Mesendoderm (in vitro differentiated cells): ENCODE measurements at regions not wholly inside any gene's neighbourhood (a gene's known extent, or its start where the extent isn't known, plus 50 kb on each side); places are given as distances from the start of the nearest gene placed in this dataset.

Experiments used
- DNase-seq: peaks from one replicate; pipeline ENCODE4 v3.0.0; 2013
- H2AK5ac ChIP-seq: 2 replicates; pipeline ENCODE4 v1.6.1; 2013; ENCODE audit warnings: low read length, inconsistent platforms
- H2BK120ac ChIP-seq: 2 replicates; pipeline ENCODE4 v1.6.1; 2013; ENCODE audit warnings: low read depth, mild to moderate bottlenecking, low read length, moderate library complexity, mixed read lengths
- H2BK15ac ChIP-seq: replicated peaks from 2 replicates; pipeline ENCODE4 v1.6.1; 2013; ENCODE audit warnings: low read depth, mild to moderate bottlenecking, moderate library complexity
- H2BK5ac ChIP-seq: 2 replicates; pipeline ENCODE4 v1.6.1; 2013; ENCODE audit warnings: low read length, inconsistent platforms
- H3K18ac ChIP-seq: 2 replicates; pipeline ENCODE4 v1.6.1; 2013; ENCODE audit warnings: mild to moderate bottlenecking, low read length, mixed read lengths
- H3K23ac ChIP-seq: one replicate; pipeline ENCODE4 v1.6.1; 2013; ENCODE audit warnings: low read length
- H3K27ac ChIP-seq: 2 replicates; pipeline ENCODE4 v1.5.1; 2013; ENCODE audit warnings: low read depth, mild to moderate bottlenecking, inconsistent platforms, low read length, moderate library complexity
- H3K27me3 ChIP-seq: 2 replicates; pipeline ENCODE4 v1.6.1; 2013; ENCODE audit warnings: low read length, control low read depth, mild to moderate bottlenecking, inconsistent platforms; ENCODE audit not compliant: insufficient read depth, poor library complexity
- H3K36me3 ChIP-seq: 2 replicates; pipeline ENCODE4 v1.6.1; 2013; ENCODE audit warnings: low read length, inconsistent platforms; ENCODE audit not compliant: control insufficient read depth, insufficient read depth
- H3K4ac ChIP-seq: one replicate; pipeline ENCODE4 v1.6.1; 2013; ENCODE audit warnings: low read depth, mild to moderate bottlenecking, low read length, moderate library complexity
- H3K4me1 ChIP-seq: 2 replicates; pipeline ENCODE4 v1.6.1; 2013; ENCODE audit warnings: low read depth, low read length, inconsistent platforms; ENCODE audit not compliant: control insufficient read depth
- H3K4me2 ChIP-seq: 2 replicates; pipeline ENCODE4 v1.6.1; 2013; ENCODE audit warnings: low read length
- H3K4me3 ChIP-seq: 2 replicates; pipeline ENCODE4 v1.5.1; 2013; ENCODE audit warnings: mild to moderate bottlenecking, low read length
- H3K56ac ChIP-seq: one replicate; pipeline ENCODE4 v1.6.1; 2013; ENCODE audit warnings: low read length
- H3K79me1 ChIP-seq: 2 replicates; pipeline ENCODE4 v1.6.1; 2013; ENCODE audit warnings: low read length, inconsistent platforms
- H3K79me2 ChIP-seq: 2 replicates; pipeline ENCODE4 v1.6.1; 2013; ENCODE audit warnings: mild to moderate bottlenecking, low read length; ENCODE audit not compliant: control insufficient read depth, insufficient read depth
- H3K9ac ChIP-seq: 2 replicates; pipeline ENCODE4 v1.6.1; 2013; ENCODE audit warnings: low read length, inconsistent platforms
- H4K5ac ChIP-seq: one replicate; pipeline ENCODE4 v1.6.1; 2013; ENCODE audit warnings: low read length
- H4K8ac ChIP-seq: one replicate; pipeline ENCODE4 v1.6.1; 2013; ENCODE audit warnings: low read depth, mild to moderate bottlenecking, control low read depth, low read length, moderate library complexity
- WGBS: extraction: QIAGEN DNeasy Blood & Tissue Kit; methylation state at CpG from one replicate; pipeline ENCODE4 v1.1.7; 2013; ENCODE audit warnings: low lambda C conversion rate, missing lambda C conversion rate; ENCODE audit not compliant: insufficient coverage; ENCODE audit errors: extremely low coverage; 5-methylcytosine and 5-hydroxymethylcytosine counted together

DNA sequence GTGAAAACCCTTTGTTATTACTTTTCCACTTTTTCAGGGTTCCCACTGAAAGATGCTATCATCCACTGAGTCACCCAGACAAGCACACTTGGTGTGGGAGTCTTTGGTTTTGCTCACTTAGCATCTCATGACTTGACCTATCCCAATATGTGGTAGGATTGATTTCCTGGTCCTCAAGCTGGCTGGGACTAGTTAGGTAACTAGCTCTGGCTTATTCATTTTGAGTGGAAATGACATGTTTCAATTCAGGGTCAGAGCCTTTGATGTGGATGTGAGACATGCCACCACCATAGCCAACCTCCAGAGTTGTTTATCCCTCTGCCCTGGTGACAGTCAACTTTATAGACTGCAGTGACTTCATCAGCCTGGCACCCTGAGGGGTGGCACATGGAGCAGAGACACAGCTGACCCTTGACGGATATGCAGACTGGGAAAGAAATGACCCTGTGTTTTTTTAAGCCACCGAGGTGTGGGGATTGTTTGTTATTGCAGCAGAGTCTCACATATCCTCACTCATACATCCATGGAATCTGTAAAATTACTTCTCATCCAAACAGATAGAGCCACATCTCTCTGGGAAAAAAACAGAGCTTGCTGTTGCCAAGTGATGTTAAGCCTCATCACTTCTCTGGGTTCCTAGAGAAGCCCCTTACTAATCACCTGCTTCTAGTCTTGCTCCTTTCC, 699.9 kb downstream of the MATN1 start:
- Histone ChIP-seq H3K9ac (no peak overlapping the region), H3K18ac (no peak overlapping the region), H2BK15ac (no peak overlapping the region), H3K4ac (no peak overlapping the region), H2BK120ac (no peak overlapping the region), H3K56ac (no peak overlapping the region), H3K27me3 (no peaks in the 10 kb centered on the region), H4K5ac (no peak overlapping the region), H3K36me3 (no peaks in the 10 kb centered on the region), H3K79me2 (no peaks in the 10 kb centered on the region), H3K4me2 (no peak overlapping the region), H3K4me1 (no peaks in the 10 kb centered on the region), H2AK5ac (no peak overlapping the region), H3K4me3 (no peak overlapping the region), H3K79me1 (no peaks in the 10 kb centered on the region), H3K23ac (no peak overlapping the region), H2BK5ac (no peak overlapping the region), H3K27ac (no peak overlapping the region), H4K8ac (no peak overlapping the region)
- no peak for DNase-seq
- WGBS = no CpG with 5 or more reads among the region's 2 CpGs

DNA sequence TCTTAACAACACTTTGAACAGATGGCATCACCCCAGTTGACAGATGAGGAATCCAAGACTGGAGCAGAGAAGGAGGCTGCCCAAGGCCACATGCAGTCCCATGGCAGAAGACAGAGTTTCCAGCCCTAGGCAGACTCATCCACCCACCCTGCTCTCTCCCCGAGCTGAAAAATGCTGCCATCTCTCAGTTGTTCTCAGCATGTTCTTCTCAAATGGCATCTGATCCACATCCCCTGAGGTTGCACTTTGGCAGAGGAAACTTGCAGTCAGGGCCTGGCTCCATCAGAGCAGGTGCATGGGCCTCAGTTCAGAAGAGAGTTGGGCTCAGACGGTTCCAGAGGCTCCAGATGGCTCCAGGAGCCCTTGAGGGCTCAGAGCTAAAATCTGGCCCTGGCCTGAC, 709.4 kb downstream of the MATN1 start:
- Histone ChIP-seq H3K56ac (no peak overlapping the region), H2BK15ac (no peak overlapping the region), H2BK5ac (no peak overlapping the region), H3K36me3 (no peaks in the 10 kb centered on the region), H3K9ac (no peak overlapping the region), H3K4me3 (no peak overlapping the region), H3K27ac (no peak overlapping the region), H3K4ac (no peak overlapping the region), H3K18ac (no peak overlapping the region), H2AK5ac (no peak overlapping the region), H2BK120ac (no peak overlapping the region), H4K5ac (no peak overlapping the region), H3K4me1 (no peaks in the 10 kb centered on the region), H3K23ac (no peak overlapping the region), H3K27me3 (no peaks in the 10 kb centered on the region), H3K4me2 (no peak overlapping the region), H3K79me2 (no peaks in the 10 kb centered on the region), H3K79me1 (no peaks in the 10 kb centered on the region), H4K8ac (no peak overlapping the region)
- no peak for DNase-seq
- no CpG with 5 or more reads among the region's 2 CpGs for WGBS

DNA sequence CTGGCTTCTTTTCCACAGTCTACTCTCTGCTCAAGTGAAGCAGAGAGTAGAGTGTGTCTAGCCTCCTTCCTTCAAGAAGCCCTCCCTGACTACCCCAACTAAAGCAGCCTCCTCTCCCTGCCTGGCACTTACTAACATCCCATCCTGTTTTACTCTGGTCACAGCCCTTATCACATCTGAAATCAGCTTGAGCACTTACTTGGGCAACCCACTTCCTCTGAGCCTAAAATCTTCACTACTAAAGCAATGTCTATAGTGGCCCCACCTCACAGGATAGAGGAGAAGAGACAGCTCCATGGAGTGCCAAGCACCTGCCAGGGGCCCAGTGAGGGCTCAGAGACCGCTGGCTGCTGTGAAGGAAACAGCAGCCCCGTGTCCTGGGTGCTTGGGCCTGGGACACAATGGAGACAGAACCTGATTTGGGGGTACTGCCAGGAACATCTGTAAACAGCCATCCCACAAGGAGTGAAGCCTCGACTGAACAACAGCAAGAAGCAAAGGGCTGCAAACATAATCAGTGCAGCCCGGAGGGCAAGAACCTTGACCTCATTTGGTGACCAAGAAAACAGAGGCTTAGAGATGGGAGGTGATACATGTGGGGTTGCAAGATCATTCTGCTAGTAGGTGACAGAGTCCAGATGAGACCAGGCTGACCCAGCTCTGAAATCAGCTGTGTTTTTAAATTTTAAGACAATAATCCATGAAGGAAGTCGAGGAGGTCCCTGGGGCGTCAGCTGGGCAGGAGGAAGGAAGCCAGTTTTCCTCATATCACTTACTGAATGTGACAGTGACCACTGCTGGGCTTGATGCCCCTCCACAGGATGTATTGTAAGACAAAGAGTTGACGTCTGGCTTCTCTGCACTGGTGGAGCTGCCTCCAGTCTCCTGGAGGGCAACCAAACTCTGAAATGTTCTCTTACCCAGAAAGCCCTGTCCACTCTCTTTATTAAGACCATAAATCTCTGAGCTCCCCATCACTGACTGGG, 710.6 kb downstream of the MATN1 start:
- Histone ChIP-seq H4K8ac (no peak overlapping the region), H3K4me2 (no peak overlapping the region), H3K36me3 (no peaks in the 10 kb centered on the region), H3K27me3 (no peaks in the 10 kb centered on the region), H2BK120ac (no peak overlapping the region), H3K79me2 (no peaks in the 10 kb centered on the region), H4K5ac (no peak overlapping the region), H3K4me1 (no peaks in the 10 kb centered on the region), H3K18ac (no peak overlapping the region), H3K4ac (no peak overlapping the region), H2BK5ac (no peak overlapping the region), H3K79me1 (no peaks in the 10 kb centered on the region), H3K4me3 (no peak overlapping the region), H2BK15ac (no peak overlapping the region), H3K27ac (no peak overlapping the region), H3K23ac (no peak overlapping the region), H2AK5ac (no peak overlapping the region), H3K56ac (no peak overlapping the region), H3K9ac (no peak overlapping the region)
- DNase-seq = no peak
- no CpG with 5 or more reads among the region's 7 CpGs for WGBS

DNA sequence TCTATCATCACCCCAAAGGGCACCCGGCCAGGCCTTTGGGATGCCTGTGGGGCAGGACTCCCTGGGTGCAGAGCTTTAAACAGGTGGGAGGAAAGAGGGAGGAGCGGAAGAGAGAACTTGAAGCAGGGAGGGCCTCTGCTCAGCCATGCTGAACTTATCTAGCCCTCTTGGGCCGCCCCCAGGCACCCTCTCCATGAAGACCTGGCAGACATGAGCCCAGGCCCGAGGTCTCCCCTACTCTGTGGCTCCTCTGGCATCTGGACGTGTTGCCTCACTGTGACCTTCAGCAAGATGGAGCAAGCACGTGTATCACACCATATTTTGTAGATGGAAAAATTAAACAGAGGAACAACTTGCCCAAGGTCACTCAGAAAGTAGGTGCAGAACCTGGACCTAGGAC, 711.4 kb downstream of the MATN1 start:
- Histone ChIP-seq H3K4ac (no peak overlapping the region), H3K36me3 (no peaks in the 10 kb centered on the region), H2BK15ac (no peak overlapping the region), H3K27ac (no peak overlapping the region), H2BK5ac (no peak overlapping the region), H3K79me2 (no peaks in the 10 kb centered on the region), H4K8ac (no peak overlapping the region), H3K4me3 (no peak overlapping the region), H2BK120ac (no peak overlapping the region), H3K56ac (no peak overlapping the region), H2AK5ac (no peak overlapping the region), H3K23ac (no peak overlapping the region), H4K5ac (no peak overlapping the region), H3K4me2 (no peak overlapping the region), H3K27me3 (no peaks in the 10 kb centered on the region), H3K79me1 (no peaks in the 10 kb centered on the region), H3K18ac (no peak overlapping the region), H3K9ac (no peak overlapping the region), H3K4me1 (no peaks in the 10 kb centered on the region)
- no peak for DNase-seq
- no CpG with 5 or more reads among the region's 6 CpGs for WGBS

DNA sequence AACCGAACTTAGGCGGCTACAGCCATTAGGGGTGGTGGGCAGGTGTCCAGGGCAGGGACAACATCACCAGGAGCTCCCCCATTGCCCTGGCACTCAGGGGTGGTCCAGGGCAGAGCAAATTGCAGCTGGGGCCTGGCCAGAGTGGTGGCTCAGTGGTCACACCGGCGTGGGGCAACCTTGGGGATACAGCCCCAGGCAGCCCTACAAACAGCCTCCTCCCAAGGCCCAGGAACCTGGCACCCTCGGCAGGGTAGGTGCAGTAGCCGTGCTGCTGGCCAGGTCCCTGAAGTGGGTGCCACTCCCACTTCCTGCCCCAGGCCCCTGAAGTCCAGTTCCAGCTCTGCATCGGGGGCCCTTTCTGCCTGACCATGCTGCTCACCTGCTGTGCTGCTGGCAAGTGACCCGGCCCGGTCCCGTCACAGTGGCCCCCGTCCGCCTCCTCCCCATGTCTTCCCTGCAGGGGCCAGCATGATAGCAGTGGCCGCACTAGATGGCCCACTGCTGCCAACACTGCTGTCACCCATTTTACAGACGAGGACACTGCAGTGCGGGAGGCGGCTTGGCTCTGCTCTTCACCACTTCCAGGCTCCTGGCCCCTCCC, 712.8 kb downstream of the MATN1 start:
- no peak overlapping the region for H4K5ac ChIP-seq
- DNase-seq = no peak
- no CpG with 5 or more reads among the region's 16 CpGs for WGBS
- H3K27me3 ChIP-seq = no peaks in the 10 kb centered on the region
- no peak overlapping the region for H3K18ac ChIP-seq
- H2BK5ac ChIP-seq = no peak overlapping the region
- no peaks in the 10 kb centered on the region for H3K36me3 ChIP-seq
- no peak overlapping the region for H3K56ac ChIP-seq
- H2BK15ac ChIP-seq = no peak overlapping the region
- no peak overlapping the region for H3K27ac ChIP-seq
- H4K8ac ChIP-seq = no peak overlapping the region
- H3K4me1 ChIP-seq = no peaks in the 10 kb centered on the region
- H2BK120ac ChIP-seq = no peak overlapping the region
- H3K79me1 ChIP-seq = no peaks in the 10 kb centered on the region
- H2AK5ac ChIP-seq = no peak overlapping the region
- no peak overlapping the region for H3K23ac ChIP-seq
- H3K9ac ChIP-seq = no peak overlapping the region
- no peak overlapping the region for H3K4ac ChIP-seq
- H3K4me2 ChIP-seq = no peak overlapping the region
- H3K4me3 ChIP-seq = no peak overlapping the region
- H3K79me2 ChIP-seq = no peaks in the 10 kb centered on the region
